GM12878 (cell line): ENCODE measurements at regions not wholly inside any gene's neighbourhood (a gene's known extent, or its start where the extent isn't known, plus 50 kb on each side); places are given as distances from the start of the nearest gene placed in this dataset.

Source experiments
- ATAC-seq: fragments of 200-7000 bp; cut with Tn5 transposase; 3 replicates; pipeline ENCODE4 v1.9.1; 2020; ENCODE audit warnings: mild to moderate bottlenecking, moderate library complexity
- BruUV-seq: library from RNA; stranded (reverse); fragments of 400-500 nt; replicated peaks from 2 replicates; lab custom pipeline; 2021; lab: Mats Ljungman, UMichigan
- CTCF ChIA-PET: fragments of 300-600 bp; sonication (Branson Sonifier 250); formaldehyde crosslinking; extraction: SDS; loops from one replicate; lab custom pipeline; 2021; ENCODE audit warnings: inconsistent platforms; lab: Yijun Ruan, JAX
- POLR2A ChIA-PET: fragments of 350-600 bp; formaldehyde crosslinking; extraction: SDS; loops from one replicate; lab custom pipeline; 2021; ENCODE audit warnings: inconsistent platforms; lab: Charles Lee
- RAD21 ChIA-PET: fragments of 300-600 bp; sonication (Branson Sonifier 250); formaldehyde crosslinking; loops from one replicate; lab custom pipeline; 2023; ENCODE audit warnings: antibody characterized with exemption; ENCODE audit not compliant: unreplicated experiment; lab: Charles Lee
- SMC1A ChIA-PET: fragments of 300-600 bp; sonication (Branson Sonifier 250); formaldehyde crosslinking; loops from one replicate; lab custom pipeline; 2023; ENCODE audit not compliant: unreplicated experiment, uncharacterized antibody; lab: Charles Lee
- DNase-seq: peaks from one replicate; pipeline ENCODE4 v3.0.0-alpha.2; 2011; ENCODE audit warnings: low read depth, low spot score
- FAIRE-seq: peaks from 3 replicates; lab custom pipeline; 2011; peaks lifted over from hg19 to GRCh38; lab: Jason Lieb, UNC
- H2AFZ ChIP-seq: 2 replicates; pipeline ENCODE4 v1.6.0; 2011; ENCODE audit warnings: low read depth, low read length, control low read depth; ENCODE audit not compliant: control insufficient read depth
- H3K27ac ChIP-seq: 2 replicates; pipeline ENCODE4 v1.5.1; 2011; ENCODE audit warnings: control low read depth; ENCODE audit not compliant: control insufficient read depth, insufficient read depth
- H3K27me3 ChIP-seq, 2 experiments: replicated peaks in 1 of 2; 2 replicates each; pipeline versions ENCODE4 v1.6.0 to v1.6.1; 2011; ENCODE audit warnings: low read length in 1 of 2; ENCODE audit not compliant: control insufficient read depth in 2 of 2, insufficient read depth in 2 of 2
- H3K36me3 ChIP-seq, 2 experiments: 2 replicates each; pipeline ENCODE4 v1.5.1; 2011; ENCODE audit warnings: low read length in 1 of 2; ENCODE audit not compliant: control insufficient read depth in 2 of 2, insufficient read depth in 2 of 2
- H3K4me1 ChIP-seq: 2 replicates; pipeline ENCODE4 v1.6.1; 2011; ENCODE audit warnings: mild to moderate bottlenecking, low read length, moderate library complexity, mixed read lengths; ENCODE audit not compliant: control insufficient read depth, insufficient read depth
- H3K4me2 ChIP-seq: 2 replicates; pipeline ENCODE4 v1.6.0; 2011; ENCODE audit warnings: control low read depth; ENCODE audit not compliant: control insufficient read depth, insufficient read depth
- H3K4me3 ChIP-seq: fragments of 200-600 bp; sonication (generic); 2 replicates; pipeline ENCODE4 v1.5.1; 2016
- H3K79me2 ChIP-seq: 2 replicates; pipeline ENCODE4 v1.6.0; 2011; ENCODE audit warnings: low read length; ENCODE audit not compliant: control insufficient read depth, insufficient read depth
- H3K9ac ChIP-seq: 2 replicates; pipeline ENCODE4 v1.8.0; 2011; ENCODE audit warnings: low read length, control low read depth, mixed read lengths; ENCODE audit not compliant: control insufficient read depth, insufficient read depth
- H3K9me3 ChIP-seq: replicated peaks from 3 replicates; pipeline ENCODE4 v1.5.1; 2011; ENCODE audit warnings: mild to moderate bottlenecking, low read length; ENCODE audit not compliant: control insufficient read depth, insufficient read depth
- H4K20me1 ChIP-seq: 2 replicates; pipeline ENCODE4 v1.6.0; 2011; ENCODE audit not compliant: control insufficient read depth, insufficient read depth
- BACH1 ChIP-seq: fragments of 450-650 bp; IDR thresholded peaks from 2 replicates; pipeline ENCODE4 v1.6.1; 2017; ENCODE audit warnings: mild to moderate bottlenecking, borderline replicate concordance
- CEBPB ChIP-seq, 2 experiments: fragments of 150-350 bp in 1 of 2; IDR thresholded peaks; 2 replicates each; pipeline ENCODE4 v1.6.1; 2012 to 2014; ENCODE audit warnings: low read depth in 2 of 2, low read length in 2 of 2, borderline replicate concordance in 1 of 2, inconsistent platforms in 1 of 2
- CHD1 ChIP-seq: IDR thresholded peaks from 2 replicates; pipeline ENCODE4 v1.6.1; 2012; ENCODE audit warnings: low read depth, low read length, improper control_type of control experiment
- CHD2 ChIP-seq: IDR thresholded peaks from 2 replicates; pipeline ENCODE4 v1.6.1; 2011; ENCODE audit warnings: low read depth, low read length, improper control_type of control experiment, borderline replicate concordance
- EZH2 ChIP-seq: IDR thresholded peaks from 2 replicates; pipeline ENCODE4 v1.6.1; 2012; ENCODE audit warnings: low read depth, mild to moderate bottlenecking, control low read depth, inconsistent platforms, low read length, borderline replicate concordance; ENCODE audit not compliant: control insufficient read depth
- IKZF2 ChIP-seq, 2 experiments: fragments of 450-650 bp; IDR thresholded peaks; 2 replicates each; pipeline ENCODE4 v1.6.1; 2017; ENCODE audit warnings: mild to moderate bottlenecking in 2 of 2, moderate library complexity in 2 of 2
- MEF2A ChIP-seq: IDR thresholded peaks from 2 replicates; pipeline ENCODE4 v1.6.1; 2011; ENCODE audit warnings: low read depth, mild to moderate bottlenecking, low read length, moderate library complexity; ENCODE audit not compliant: insufficient read depth
- SMAD1 ChIP-seq: fragments of 450-650 bp; IDR thresholded peaks from 2 replicates; pipeline ENCODE4 v1.6.1; 2018; ENCODE audit warnings: mild to moderate bottlenecking, low read depth; ENCODE audit not compliant: partially characterized antibody
- SRF ChIP-seq, 2 experiments: IDR thresholded peaks; 2 replicates each; pipeline ENCODE4 v1.6.1; 2011; ENCODE audit warnings: low read depth in 2 of 2, low read length in 2 of 2, mild to moderate bottlenecking in 1 of 2, moderate library complexity in 1 of 2
- STAT1 ChIP-seq: fragments of 450-650 bp; conservative IDR thresholded peaks from 2 replicates; pipeline ENCODE4 v1.6.1; 2014; ENCODE audit warnings: antibody characterized with exemption, mild to moderate bottlenecking
- SUPT20H ChIP-seq: IDR thresholded peaks from 2 replicates; pipeline ENCODE4 v1.6.1; 2011; ENCODE audit warnings: low read depth, mild to moderate bottlenecking, low read length, moderate library complexity, borderline replicate concordance; ENCODE audit not compliant: control insufficient read depth
- TCF12 ChIP-seq: IDR thresholded peaks from 2 replicates; pipeline ENCODE4 v1.6.1; 2011; ENCODE audit warnings: low read depth, mild to moderate bottlenecking, low read length
- WGBS: methylation state at CpG from one replicate; pipeline ENCODE4 v1.1.6; 2016; ENCODE audit warnings: low lambda C conversion rate; ENCODE audit not compliant: insufficient replicate concordance, insufficient coverage; ENCODE audit errors: missing lambda C conversion rate; 5-methylcytosine and 5-hydroxymethylcytosine counted together
- in situ Hi-C: fragments of 300-500 bp; cut with MboI; formaldehyde crosslinking; loops from 9 replicates; pipeline ENCODE4 v1.14.3; 2018; ENCODE audit warnings: mixed read lengths
- intact Hi-C: fragments of 100-400 bp; cut with micrococcal nuclease; formaldehyde crosslinking; loops from one replicate; pipeline ENCODE4 v1.14.2; 2022; ENCODE audit not compliant: unreplicated experiment
- TF ChIP-seq, protein P1 (sequence below): fragments of 450-650 bp; IDR thresholded peaks from 2 replicates; pipeline ENCODE4 v1.6.1; 2017; ENCODE audit warnings: antibody characterized with exemption, mild to moderate bottlenecking, moderate library complexity
- TF ChIP-seq, protein P2 (sequence below): fragments of 450-650 bp; IDR thresholded peaks from 2 replicates; pipeline ENCODE4 v1.6.1; 2018; ENCODE audit warnings: borderline replicate concordance, mild to moderate bottlenecking; ENCODE audit not compliant: partially characterized antibody
- TF ChIP-seq, protein P3 (sequence below): fragments of 450-650 bp; IDR thresholded peaks from 2 replicates; pipeline ENCODE4 v1.6.1; 2017; ENCODE audit warnings: mild to moderate bottlenecking, moderate library complexity

DNA sequence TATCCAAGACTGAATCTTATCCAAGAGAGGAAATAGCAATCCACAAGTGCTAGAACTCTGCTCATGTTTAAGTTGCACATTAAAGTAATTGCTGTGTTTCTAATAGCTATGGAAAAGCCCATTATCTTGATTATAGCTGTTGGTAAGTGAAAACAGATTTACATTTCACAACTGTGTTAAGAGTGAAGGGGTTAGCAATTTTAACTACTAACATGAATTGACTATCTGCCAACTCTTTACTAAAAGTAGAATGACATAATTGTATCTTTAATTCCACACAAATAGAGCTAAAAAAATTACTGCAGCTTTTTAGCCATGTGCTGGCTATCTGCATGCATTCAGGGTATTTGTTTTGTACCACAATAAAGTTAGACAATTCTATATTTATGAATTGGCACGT lies 277.9 kb upstream of the IRAK1BP1 start:
- in situ Hi-C loops (no loop called here), intact Hi-C loops (no loop called here)
- CTCF ChIA-PET: interaction anchor here (0.6 to 1.4 kb wide), 3 partner anchors 10 to 1124 kb away, joined by 3 to 4 read pairs (median 3); no protein-coding TSS in a partner anchor
- H3K4me2 ChIP-seq: no peak overlapping the region
- RAD21 ChIA-PET: no interaction called here
- TF ChIP-seq EZH2 (no peak), CEBPB (IDR thresholded peaks at IDR 0.05; ENCODE audit: borderline replicate concordance in 1 of 2, low read depth in 2 of 2, low read length in 2 of 2) (no peak), STAT1 (no peak), CHD1 (no peak), SRF (IDR thresholded peaks at IDR 0.05; ENCODE audit: low read depth in 2 of 2, low read length in 2 of 2) (no peak), CHD2 (no peak), SMAD1 (no peak), IKZF2 (IDR thresholded peaks at IDR 0.05) (no peak), SUPT20H (no peak), TCF12 (no peak), MEF2A (no peak), BACH1 (no peak)
- TF ChIP-seq, protein P1, sequence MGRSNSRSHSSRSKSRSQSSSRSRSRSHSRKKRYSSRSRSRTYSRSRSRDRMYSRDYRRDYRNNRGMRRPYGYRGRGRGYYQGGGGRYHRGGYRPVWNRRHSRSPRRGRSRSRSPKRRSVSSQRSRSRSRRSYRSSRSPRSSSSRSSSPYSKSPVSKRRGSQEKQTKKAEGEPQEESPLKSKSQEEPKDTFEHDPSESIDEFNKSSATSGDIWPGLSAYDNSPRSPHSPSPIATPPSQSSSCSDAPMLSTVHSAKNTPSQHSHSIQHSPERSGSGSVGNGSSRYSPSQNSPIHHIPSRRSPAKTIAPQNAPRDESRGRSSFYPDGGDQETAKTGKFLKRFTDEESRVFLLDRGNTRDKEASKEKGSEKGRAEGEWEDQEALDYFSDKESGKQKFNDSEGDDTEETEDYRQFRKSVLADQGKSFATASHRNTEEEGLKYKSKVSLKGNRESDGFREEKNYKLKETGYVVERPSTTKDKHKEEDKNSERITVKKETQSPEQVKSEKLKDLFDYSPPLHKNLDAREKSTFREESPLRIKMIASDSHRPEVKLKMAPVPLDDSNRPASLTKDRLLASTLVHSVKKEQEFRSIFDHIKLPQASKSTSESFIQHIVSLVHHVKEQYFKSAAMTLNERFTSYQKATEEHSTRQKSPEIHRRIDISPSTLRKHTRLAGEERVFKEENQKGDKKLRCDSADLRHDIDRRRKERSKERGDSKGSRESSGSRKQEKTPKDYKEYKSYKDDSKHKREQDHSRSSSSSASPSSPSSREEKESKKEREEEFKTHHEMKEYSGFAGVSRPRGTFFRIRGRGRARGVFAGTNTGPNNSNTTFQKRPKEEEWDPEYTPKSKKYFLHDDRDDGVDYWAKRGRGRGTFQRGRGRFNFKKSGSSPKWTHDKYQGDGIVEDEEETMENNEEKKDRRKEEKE: no peak
- TF ChIP-seq, protein P2, sequence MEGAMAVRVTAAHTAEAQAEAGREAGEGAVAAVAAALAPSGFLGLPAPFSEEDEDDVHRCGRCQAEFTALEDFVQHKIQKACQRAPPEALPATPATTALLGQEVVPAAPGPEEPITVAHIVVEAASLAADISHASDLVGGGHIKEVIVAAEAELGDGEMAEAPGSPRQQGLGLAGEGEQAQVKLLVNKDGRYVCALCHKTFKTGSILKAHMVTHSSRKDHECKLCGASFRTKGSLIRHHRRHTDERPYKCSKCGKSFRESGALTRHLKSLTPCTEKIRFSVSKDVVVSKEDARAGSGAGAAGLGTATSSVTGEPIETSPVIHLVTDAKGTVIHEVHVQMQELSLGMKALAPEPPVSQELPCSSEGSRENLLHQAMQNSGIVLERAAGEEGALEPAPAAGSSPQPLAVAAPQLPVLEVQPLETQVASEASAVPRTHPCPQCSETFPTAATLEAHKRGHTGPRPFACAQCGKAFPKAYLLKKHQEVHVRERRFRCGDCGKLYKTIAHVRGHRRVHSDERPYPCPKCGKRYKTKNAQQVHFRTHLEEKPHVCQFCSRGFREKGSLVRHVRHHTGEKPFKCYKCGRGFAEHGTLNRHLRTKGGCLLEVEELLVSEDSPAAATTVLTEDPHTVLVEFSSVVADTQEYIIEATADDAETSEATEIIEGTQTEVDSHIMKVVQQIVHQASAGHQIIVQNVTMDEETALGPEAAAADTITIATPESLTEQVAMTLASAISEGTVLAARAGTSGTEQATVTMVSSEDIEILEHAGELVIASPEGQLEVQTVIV: no peak
- TF ChIP-seq, protein P3, sequence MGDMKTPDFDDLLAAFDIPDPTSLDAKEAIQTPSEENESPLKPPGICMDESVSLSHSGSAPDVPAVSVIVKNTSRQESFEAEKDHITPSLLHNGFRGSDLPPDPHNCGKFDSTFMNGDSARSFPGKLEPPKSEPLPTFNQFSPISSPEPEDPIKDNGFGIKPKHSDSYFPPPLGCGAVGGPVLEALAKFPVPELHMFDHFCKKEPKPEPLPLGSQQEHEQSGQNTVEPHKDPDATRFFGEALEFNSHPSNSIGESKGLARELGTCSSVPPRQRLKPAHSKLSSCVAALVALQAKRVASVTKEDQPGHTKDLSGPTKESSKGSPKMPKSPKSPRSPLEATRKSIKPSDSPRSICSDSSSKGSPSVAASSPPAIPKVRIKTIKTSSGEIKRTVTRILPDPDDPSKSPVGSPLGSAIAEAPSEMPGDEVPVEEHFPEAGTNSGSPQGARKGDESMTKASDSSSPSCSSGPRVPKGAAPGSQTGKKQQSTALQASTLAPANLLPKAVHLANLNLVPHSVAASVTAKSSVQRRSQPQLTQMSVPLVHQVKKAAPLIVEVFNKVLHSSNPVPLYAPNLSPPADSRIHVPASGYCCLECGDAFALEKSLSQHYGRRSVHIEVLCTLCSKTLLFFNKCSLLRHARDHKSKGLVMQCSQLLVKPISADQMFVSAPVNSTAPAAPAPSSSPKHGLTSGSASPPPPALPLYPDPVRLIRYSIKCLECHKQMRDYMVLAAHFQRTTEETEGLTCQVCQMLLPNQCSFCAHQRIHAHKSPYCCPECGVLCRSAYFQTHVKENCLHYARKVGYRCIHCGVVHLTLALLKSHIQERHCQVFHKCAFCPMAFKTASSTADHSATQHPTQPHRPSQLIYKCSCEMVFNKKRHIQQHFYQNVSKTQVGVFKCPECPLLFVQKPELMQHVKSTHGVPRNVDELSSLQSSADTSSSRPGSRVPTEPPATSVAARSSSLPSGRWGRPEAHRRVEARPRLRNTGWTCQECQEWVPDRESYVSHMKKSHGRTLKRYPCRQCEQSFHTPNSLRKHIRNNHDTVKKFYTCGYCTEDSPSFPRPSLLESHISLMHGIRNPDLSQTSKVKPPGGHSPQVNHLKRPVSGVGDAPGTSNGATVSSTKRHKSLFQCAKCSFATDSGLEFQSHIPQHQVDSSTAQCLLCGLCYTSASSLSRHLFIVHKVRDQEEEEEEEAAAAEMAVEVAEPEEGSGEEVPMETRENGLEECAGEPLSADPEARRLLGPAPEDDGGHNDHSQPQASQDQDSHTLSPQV: no peak
- H3K9me3 ChIP-seq: no peaks in the 10 kb centered on the region
- H3K79me2 ChIP-seq: no peaks in the 10 kb centered on the region
- BruUV-seq: no TSS peak
- SMC1A ChIA-PET: interaction anchor here (1.1 kb wide), 1 partner anchor 12 kb away, joined by 3 read pairs; no protein-coding TSS in a partner anchor
- POLR2A ChIA-PET: no interaction called here
- 0% methylated on average over 1 of the region's 1 CpG for WGBS
- no peak overlapping the region for H3K4me3 ChIP-seq
- no peak for DNase-seq
- no peaks in the 10 kb centered on the region for H3K36me3 ChIP-seq
- no peak for FAIRE-seq
- no peak overlapping the region for H3K27ac ChIP-seq
- no peak overlapping the region for H3K9ac ChIP-seq
- H3K4me1 ChIP-seq: no peaks in the 10 kb centered on the region
- H2AFZ ChIP-seq: no peak overlapping the region
- no peaks in the 10 kb centered on the region for H4K20me1 ChIP-seq
- ATAC-seq: no peak
- no peaks in the 10 kb centered on the region for H3K27me3 ChIP-seq
